HL-60 (cell line): ENCODE measurements at regions not wholly inside any gene's neighbourhood (a gene's known extent, or its start where the extent isn't known, plus 50 kb on each side); places are given as distances from the start of the nearest gene placed in this dataset.
A peak's percentile ranks its signal among the peaks of the same experiment; 100 is the strongest.

ENCODE experiments used
- DNase-seq, 2 experiments: peaks; one replicate each; pipeline ENCODE4 v3.0.0-alpha.2; 2010 to 2020; ENCODE audit warnings: low read depth in 1 of 2, low spot score in 1 of 2
- H3K27ac ChIP-seq: fragments of 250-450 bp; sonication (Bioruptor Pico); replicated peaks from 2 replicates; pipeline ENCODE4 v1.5.1; 2020; ENCODE audit warnings: mild to moderate bottlenecking, moderate library complexity
- H3K27me3 ChIP-seq: fragments of 250-450 bp; sonication (Bioruptor Pico); 2 replicates; pipeline ENCODE4 v1.5.1; 2021; ENCODE audit warnings: mild to moderate bottlenecking, moderate library complexity; ENCODE audit not compliant: insufficient read depth, poor library complexity, severe bottlenecking
- H3K4me3 ChIP-seq: replicated peaks from 2 replicates; pipeline ENCODE4 v1.5.1; 2011; ENCODE audit warnings: mild to moderate bottlenecking, control low read depth, low read length; ENCODE audit not compliant: insufficient read depth
- CTCF ChIP-seq: IDR thresholded peaks from one replicate; pipeline ENCODE4 v1.5.1; 2011; ENCODE audit warnings: low read length, control low read depth, inconsistent platforms; ENCODE audit not compliant: insufficient read depth
- GABPA ChIP-seq: IDR thresholded peaks from 2 replicates; pipeline ENCODE4 v1.6.1; 2012; ENCODE audit warnings: low read depth
- POLR2AphosphoS5 ChIP-seq: IDR thresholded peaks from 2 replicates; pipeline ENCODE4 v1.6.1; 2012; ENCODE audit warnings: low read depth
- REST ChIP-seq: IDR thresholded peaks from 2 replicates; pipeline ENCODE4 v1.6.1; 2012; ENCODE audit warnings: low read depth; ENCODE audit not compliant: insufficient replicate concordance
- SPI1 ChIP-seq: IDR thresholded peaks from 2 replicates; pipeline ENCODE4 v1.6.1; 2012; ENCODE audit warnings: low read depth, mild to moderate bottlenecking, borderline replicate concordance

DNA sequence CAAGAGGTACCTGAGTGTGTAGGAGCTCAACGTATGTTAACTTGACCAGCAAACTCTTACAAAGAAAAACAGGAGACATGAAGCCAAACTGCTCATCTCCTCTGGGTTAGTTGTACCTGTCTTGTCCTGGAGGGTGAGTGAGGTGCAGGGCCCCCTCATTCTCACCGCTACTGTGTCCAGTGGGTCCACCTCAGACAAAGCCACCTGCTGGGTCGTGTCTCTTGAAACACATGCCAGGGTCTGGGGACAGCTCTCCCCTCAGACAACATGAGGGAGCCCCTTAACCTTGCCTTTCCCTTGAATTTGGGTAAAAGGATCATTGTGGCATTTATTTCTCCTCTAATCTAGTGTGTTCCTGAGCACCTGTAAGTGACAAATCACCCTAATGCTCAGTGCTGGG, 185.6 kb downstream of the TLE3 start:
- Histone ChIP-seq H3K27me3 (no peaks in the 10 kb centered on the region), H3K27ac (no peak overlapping the region), H3K4me3 (no peak overlapping the region)
- no peak for DNase-seq
- TF ChIP-seq REST, result no peak

GRCh38 chr15:69914040-69914439, 183.7 kb downstream of the TLE3 start:
- DNase-seq, result no peak
- Histone ChIP-seq H3K27me3 (no peaks in the 10 kb centered on the region), H3K4me3 (no peak overlapping the region), H3K27ac (no peak overlapping the region)
- TF ChIP-seq REST, result no peak
- no peak for TF ChIP-seq CTCF
- no peak for TF ChIP-seq GABPA
- TF ChIP-seq POLR2AphosphoS5, result no peak
- TF ChIP-seq SPI1, result no peak

- Histone ChIP-seq H3K4me3 (no peak overlapping the region), H3K27me3 (no peaks in the 10 kb centered on the region), H3K27ac (peak overlapping the region; percentile 41)
- no peak for TF ChIP-seq POLR2AphosphoS5
- no peak for TF ChIP-seq CTCF
- TF ChIP-seq REST, result no peak
- TF ChIP-seq GABPA, result no peak
- TF ChIP-seq SPI1, result no peak
- DNase-seq, result peak; percentile 37 to 51
These were observed 182.8 kb downstream of the TLE3 start for GRCh38 chr15:69914960-69915359.

- no peak for DNase-seq
- TF ChIP-seq CTCF (no peak), POLR2AphosphoS5 (no peak), SPI1 (no peak)
- H3K27ac ChIP-seq, result no peak overlapping the region
- H3K4me3 ChIP-seq, result no peak overlapping the region
- no peaks in the 10 kb centered on the region for H3K27me3 ChIP-seq
These were observed 181.4 kb downstream of the TLE3 start for GRCh38 chr15:69916169-69916785.
